Body of pancreas (tissue), 4 donors: ENCODE measurements at regions not wholly inside any gene's neighbourhood (a gene's known extent, or its start where the extent isn't known, plus 50 kb on each side); places are given as distances from the start of the nearest gene placed in this dataset.

Experiments
- CTCF ChIP-seq, 7 experiments: fragments of 450-650 bp in 4 of 7; fragments of 200-600 bp in 3 of 7; sonication (generic) in 3 of 7; IDR thresholded peaks; one replicate each; pipeline ENCODE4 v1.5.1; 2016 to 2019; ENCODE audit warnings: antibody characterized with exemption in 7 of 7
- POLR2A ChIP-seq, 3 donors: fragments of 450-650 bp; IDR thresholded peaks; one replicate each; pipeline ENCODE4 v1.6.1; 2016; ENCODE audit warnings: antibody characterized with exemption in 3 of 3, mild to moderate bottlenecking in 2 of 3

GRCh38 chr6:165976684-165977083, 191.0 kb downstream of the TBXT start:
- TF ChIP-seq CTCF (IDR thresholded peaks at IDR 0.05) (no peak), POLR2A (IDR thresholded peaks at IDR 0.05) (no peak)
